SK-N-MC (cell line): ENCODE measurements at regions not wholly inside any gene's neighbourhood (a gene's known extent, or its start where the extent isn't known, plus 50 kb on each side); places are given as distances from the start of the nearest gene placed in this dataset.

ENCODE experiments used
- DNase-seq: peaks from one replicate; pipeline ENCODE4 v3.0.0-alpha.2; 2011; ENCODE audit warnings: low read depth, low spot score
- H3K27ac ChIP-seq: fragments of 200-600 bp; sonication (generic); 2 replicates; pipeline ENCODE4 v1.5.1; 2016; ENCODE audit warnings: mixed run types
- H3K36me3 ChIP-seq: fragments of 200-600 bp; sonication (generic); 2 replicates; pipeline ENCODE4 v1.6.1; 2017; ENCODE audit warnings: antibody characterized with exemption, low read length, mixed read lengths; ENCODE audit not compliant: insufficient read depth
- H3K4me3 ChIP-seq: fragments of 200-600 bp; sonication (generic); 2 replicates; pipeline ENCODE4 v1.5.1; 2016
- H3K9ac ChIP-seq: fragments of 200-600 bp; sonication (generic); 2 replicates; pipeline ENCODE4 v1.8.0; 2017; ENCODE audit warnings: mixed run types, mixed read lengths; ENCODE audit not compliant: insufficient read length
- H3K9me3 ChIP-seq: fragments of 200-600 bp; sonication (generic); 2 replicates; pipeline ENCODE4 v1.6.1; 2017; ENCODE audit warnings: low read depth, mild to moderate bottlenecking, antibody characterized with exemption, low read length, moderate library complexity, mixed read lengths
- EZH2 ChIP-seq: fragments of 200-600 bp; sonication (generic); IDR thresholded peaks from one replicate; pipeline ENCODE4 v1.6.1; 2017; ENCODE audit warnings: antibody characterized with exemption
- FOXP2 ChIP-seq: optimal IDR thresholded peaks from 2 replicates; pipeline ENCODE3; 2011; ENCODE audit warnings: mild to moderate bottlenecking, moderate library complexity; ENCODE audit not compliant: insufficient read depth; ENCODE audit errors: extremely low read length, control extremely low read depth
- POLR2AphosphoS5 ChIP-seq: IDR thresholded peaks from 2 replicates; pipeline ENCODE4 v1.6.1; 2012; ENCODE audit warnings: mild to moderate bottlenecking, low read depth, low read length, borderline replicate concordance

DNA sequence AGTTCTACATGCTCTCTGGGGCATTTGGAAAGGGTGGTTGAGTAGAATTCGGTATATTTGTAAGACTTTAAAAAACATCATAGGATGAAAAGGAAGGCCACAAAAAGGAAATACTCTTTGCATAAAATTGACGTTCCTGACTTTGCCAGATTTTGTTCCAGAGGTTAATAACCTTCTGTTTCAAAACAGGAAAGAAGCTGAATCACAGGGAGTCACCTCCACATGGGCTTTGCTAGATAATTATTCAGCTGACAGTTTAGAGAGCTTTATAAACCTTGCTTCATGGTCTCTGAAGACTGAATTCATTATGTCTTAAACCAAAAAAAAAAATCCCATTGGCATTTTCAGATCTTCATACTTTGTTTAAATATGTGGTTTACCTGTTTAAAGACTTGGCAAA is 203.7 kb downstream of the SEMA6A start:
- Histone ChIP-seq H3K4me3 (no peak overlapping the region; the same call in 1 of the 2 replicates), H3K27ac (no peak overlapping the region; the same call in 1 of the 2 replicates), H3K9ac (no peak overlapping the region), H3K9me3 (no peaks in the 10 kb centered on the region), H3K36me3 (no peaks in the 10 kb centered on the region)
- no peak for DNase-seq
- TF ChIP-seq POLR2AphosphoS5 (no peak), EZH2 (no peak), FOXP2 (no peak)

DNA sequence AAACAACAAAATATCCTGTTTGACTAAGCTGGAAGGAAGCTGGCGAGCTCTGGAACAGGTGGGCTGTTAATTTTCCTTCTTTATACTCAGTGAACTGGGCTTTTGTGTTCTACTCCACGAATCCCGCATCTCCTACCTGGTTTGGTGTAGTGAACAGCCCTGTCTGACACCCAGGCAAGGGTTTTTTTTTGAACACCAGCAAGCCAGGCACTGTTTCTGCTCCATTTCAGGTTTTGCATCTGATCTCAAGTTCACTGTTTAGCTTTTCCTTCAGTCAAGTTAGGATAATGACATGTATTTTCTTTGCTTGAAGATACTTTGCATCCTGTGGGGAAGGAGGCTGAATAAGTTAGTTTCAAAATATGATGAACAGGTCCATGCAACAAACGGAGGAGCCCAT is 204.5 kb downstream of the SEMA6A start:
- no peak for DNase-seq
- no peaks in the 10 kb centered on the region for H3K36me3 ChIP-seq
- H3K4me3 ChIP-seq: no peak overlapping the region
- H3K9me3 ChIP-seq: no peaks in the 10 kb centered on the region
- H3K9ac ChIP-seq: no peak overlapping the region
- TF ChIP-seq EZH2: no peak
- no peak for TF ChIP-seq FOXP2
- TF ChIP-seq POLR2AphosphoS5: no peak
- no peak overlapping the region for H3K27ac ChIP-seq

DNA sequence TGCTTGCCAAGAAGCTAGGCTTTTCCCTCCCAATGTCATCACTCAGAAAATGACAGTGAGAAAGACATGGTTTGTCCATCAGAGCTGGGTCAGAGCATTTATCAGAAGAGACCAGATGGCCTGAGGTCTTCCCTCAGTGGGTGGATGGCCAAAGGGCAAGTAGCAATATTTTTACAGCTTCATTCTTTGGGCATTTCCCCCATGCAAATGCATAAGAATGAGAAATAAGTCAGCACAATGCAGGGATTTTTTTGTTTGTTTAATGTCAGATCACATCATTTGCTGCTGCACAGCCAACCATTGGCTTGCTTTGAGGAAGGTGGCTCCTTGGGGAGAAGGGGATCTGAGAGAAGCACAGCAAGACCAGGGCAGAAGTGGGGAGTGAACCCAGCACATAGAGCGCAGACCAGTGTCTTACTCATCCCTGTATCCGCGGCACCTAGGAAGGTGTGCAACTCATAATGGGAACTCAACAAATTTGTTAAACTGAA is 209.6 kb downstream of the SEMA6A start:
- Histone ChIP-seq H3K9me3 (no peaks in the 10 kb centered on the region), H3K27ac (no peak overlapping the region), H3K4me3 (no peak overlapping the region), H3K9ac (no peak overlapping the region), H3K36me3 (no peaks in the 10 kb centered on the region)
- DNase-seq: no peak
- TF ChIP-seq FOXP2 (no peak), POLR2AphosphoS5 (no peak), EZH2 (no peak)

DNA sequence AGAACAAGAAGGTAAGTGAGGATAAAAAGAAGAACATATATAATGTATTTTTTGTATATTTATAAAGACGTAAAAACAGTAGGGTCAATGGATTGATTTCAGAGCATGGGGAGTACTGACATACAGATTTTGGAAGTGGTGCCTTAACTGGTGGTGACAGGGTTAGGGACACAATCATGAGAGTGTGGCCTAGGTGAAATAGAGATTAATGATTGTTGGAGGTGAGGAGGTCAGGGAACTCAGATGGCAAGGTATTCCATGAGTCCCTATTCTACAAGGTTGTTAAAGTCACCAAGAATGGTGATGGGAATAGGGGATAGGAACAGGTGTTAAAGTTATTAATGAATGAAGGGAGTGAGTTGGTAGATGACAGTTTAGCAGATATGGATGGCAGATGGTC is 210.8 kb downstream of the SEMA6A start:
- Histone ChIP-seq H3K27ac (no peak overlapping the region), H3K4me3 (no peak overlapping the region), H3K36me3 (no peaks in the 10 kb centered on the region), H3K9ac (no peak overlapping the region), H3K9me3 (no peaks in the 10 kb centered on the region)
- no peak for TF ChIP-seq POLR2AphosphoS5
- TF ChIP-seq EZH2: no peak
- TF ChIP-seq FOXP2: no peak
- no peak for DNase-seq

DNA sequence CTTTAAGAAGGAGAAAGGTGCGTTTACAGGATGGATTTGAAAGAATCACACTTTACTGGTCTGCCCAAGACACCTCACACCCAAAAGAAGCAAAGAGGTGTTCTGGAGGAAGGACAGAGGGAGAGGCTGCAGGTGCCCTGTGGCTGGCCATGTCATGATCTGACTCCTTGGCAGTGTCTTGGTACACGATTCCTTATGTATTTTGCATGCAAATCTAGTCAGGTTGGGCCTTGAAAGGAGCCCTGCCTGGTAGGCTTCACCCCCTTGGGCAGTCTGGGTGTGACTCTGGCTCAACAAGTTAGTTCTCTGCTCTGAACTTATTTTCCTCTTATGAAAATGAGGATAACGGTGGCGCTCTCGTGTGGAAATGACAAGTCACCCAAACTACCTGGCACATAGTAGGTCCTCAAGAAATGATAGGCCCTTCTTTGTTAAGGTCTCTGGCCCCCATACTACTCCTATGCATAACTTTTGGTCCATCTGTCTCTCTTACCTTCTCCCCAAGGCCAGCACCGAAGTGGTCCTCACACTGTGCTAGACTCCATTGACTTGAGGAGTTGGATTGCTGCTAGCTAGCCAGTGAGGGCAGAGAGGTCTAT is 212.5 kb downstream of the SEMA6A start:
- no peaks in the 10 kb centered on the region for H3K9me3 ChIP-seq
- TF ChIP-seq POLR2AphosphoS5 (no peak), EZH2 (no peak), FOXP2 (no peak)
- no peak overlapping the region for H3K27ac ChIP-seq
- no peak for DNase-seq
- H3K36me3 ChIP-seq: no peaks in the 10 kb centered on the region
- H3K4me3 ChIP-seq: no peak overlapping the region
- no peak overlapping the region for H3K9ac ChIP-seq

DNA sequence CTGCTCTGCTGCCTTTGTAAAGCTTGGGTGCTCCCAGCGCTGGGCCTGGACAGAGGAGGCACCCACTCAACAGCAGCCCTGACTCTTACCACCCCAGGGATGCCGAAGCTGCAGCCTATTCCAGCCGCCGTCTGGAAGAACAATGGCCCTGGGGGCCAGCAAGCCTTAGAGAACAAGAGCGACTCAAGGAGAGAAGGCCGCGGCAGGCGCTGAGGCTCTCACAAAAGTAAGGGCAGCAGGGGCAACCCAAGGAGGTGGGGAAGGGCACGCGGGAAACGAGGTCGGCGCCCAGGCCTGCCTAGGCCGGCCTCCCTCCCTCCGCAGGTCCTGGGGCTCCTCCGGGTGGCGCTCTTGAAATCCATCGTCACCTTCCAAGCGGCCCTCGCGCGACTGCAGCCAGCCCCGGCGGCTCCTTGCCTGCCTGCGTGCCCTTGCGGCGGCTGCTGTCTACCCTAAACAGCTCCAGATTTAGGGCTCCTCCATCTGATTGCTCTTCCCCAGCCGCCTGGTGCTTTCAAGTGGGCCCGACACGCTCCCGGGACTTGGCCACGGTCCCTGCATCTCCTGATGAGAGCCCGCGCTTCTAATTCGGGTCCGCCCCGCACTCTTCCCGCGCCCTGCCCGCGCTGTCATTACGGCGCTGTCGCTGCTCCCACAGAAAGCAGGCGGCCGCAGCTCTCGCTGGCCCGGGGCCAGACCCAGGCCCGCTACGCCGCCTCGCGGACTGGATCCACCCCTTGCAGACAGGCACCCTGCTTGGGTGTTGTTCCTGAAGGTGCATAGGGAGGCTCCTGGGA is 213.3 kb downstream of the SEMA6A start:
- Histone ChIP-seq H3K36me3 (no peaks in the 10 kb centered on the region), H3K9me3 (no peaks in the 10 kb centered on the region), H3K4me3 (no peak overlapping the region), H3K27ac (no peak overlapping the region), H3K9ac (no peak overlapping the region)
- no peak for TF ChIP-seq FOXP2
- DNase-seq: no peak

DNA sequence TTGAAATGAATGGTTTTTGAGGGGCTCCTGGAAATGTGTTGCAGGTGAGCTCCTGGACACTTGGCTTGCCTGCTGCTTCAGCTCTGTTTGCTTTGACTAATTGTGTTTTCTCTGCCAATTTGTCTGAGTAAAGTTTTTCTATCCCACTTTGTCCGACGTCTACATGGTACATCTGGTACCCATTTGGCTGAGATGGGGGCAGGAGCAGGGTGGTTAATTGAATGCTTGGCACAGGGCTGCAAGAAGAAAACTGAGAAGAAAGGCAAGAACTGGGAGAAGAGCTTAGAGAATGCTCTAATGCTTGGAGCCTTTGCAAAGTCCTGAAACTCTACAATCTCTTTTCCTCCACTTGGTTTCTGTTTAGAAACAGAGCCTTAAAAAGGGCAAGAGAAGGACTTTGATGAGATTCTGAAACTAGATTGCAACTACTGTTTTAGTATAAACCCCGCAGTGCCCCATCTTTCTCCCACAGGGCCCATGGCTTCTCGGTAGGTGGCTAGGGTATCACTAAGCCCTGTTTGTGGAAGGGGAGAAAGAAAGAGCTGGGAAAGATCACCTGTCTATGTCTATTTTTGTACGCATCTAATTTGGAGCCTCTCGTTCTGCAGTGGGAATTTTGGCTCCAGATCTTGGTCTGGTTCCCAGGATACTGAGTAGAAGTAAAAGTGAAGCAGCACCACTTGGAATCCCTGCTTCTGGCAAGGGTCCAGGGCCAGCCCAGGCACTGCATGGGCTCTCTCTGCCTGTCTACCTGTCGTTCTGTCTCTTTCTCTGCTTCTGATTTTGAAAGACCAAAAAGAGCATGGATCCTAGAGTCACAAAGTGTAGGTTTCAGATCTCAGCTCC is 214.4 kb downstream of the SEMA6A start:
- Histone ChIP-seq H3K36me3 (no peaks in the 10 kb centered on the region), H3K4me3 (peak overlapping the region; percentile 41), H3K9ac (no peak overlapping the region), H3K9me3 (no peaks in the 10 kb centered on the region), H3K27ac (peak overlapping the region; percentile 67)
- TF ChIP-seq POLR2AphosphoS5 (no peak), FOXP2 (no peak), EZH2 (no peak)
- DNase-seq: no peak

DNA sequence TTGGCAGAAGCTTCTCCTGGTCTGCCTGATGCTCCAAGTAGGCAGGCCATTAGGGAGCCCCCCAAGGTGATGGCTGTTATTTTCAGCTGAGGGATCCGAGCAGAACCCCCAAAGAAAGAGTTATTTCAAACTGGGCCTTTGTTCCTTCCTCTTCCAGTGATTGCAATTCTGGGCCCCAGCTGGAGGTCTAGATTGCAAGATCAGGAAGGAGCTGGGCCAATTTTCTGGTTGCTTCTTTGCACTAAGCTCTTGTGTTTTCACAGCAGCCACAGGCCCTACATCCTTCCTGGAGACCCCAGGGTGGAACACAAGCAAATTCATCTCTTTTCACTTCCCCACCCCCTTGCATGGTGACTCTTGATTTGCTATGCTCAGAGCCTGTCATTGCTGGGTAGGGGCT is 215.0 kb downstream of the SEMA6A start:
- no peak overlapping the region for H3K9ac ChIP-seq
- DNase-seq: no peak
- H3K27ac ChIP-seq: peak overlapping the region; percentile 67

DNA sequence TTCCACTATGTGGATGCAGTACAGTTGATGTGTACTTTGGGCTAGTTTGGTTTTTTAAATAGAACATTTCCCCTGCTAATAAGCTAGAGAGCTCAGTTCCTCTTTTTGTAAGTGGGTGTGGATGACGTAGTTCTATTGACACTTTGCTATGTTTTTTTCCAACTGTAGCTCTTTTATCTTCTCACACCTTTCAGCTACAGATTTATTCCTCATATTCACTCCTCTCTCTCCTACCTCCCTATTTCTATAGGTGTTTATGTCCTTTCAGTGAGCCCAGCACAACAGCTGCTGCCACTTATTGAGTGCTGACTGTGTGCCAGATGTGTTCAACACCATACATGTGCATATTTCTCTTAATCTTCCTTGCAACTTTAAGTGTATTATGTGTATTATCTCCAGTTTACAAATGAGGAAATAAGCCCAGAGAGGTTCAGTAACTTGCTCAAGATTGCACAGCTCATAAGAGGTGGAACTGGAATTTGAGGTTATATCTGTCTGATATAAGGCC is 215.7 kb downstream of the SEMA6A start:
- no peak for DNase-seq
- no peak overlapping the region for H3K9ac ChIP-seq
- TF ChIP-seq FOXP2: no peak
- TF ChIP-seq EZH2: no peak
- no peak for TF ChIP-seq POLR2AphosphoS5
- H3K4me3 ChIP-seq: no peak overlapping the region
- H3K36me3 ChIP-seq: no peaks in the 10 kb centered on the region
- H3K27ac ChIP-seq: no peak overlapping the region
- H3K9me3 ChIP-seq: 0 out of 2 replicates have a peak, but pooled peaks cover 2% of the 10 kb centered on the region

More for the DNA sequence above, 215.0 kb downstream of the SEMA6A start:
- Histone ChIP-seq H3K9me3 (no peaks in the 10 kb centered on the region), H3K4me3 (peak overlapping the region; percentile 41), H3K36me3 (no peaks in the 10 kb centered on the region)
- TF ChIP-seq POLR2AphosphoS5 (no peak), EZH2 (no peak), FOXP2 (no peak)
